HG02852 (cell line): ENCODE measurements at regions not wholly inside any gene's neighbourhood (a gene's known extent, or its start where the extent isn't known, plus 50 kb on each side); places are given as distances from the start of the nearest gene placed in this dataset.
"Not testable (repeated sequence)": the region's sequence is repeated elsewhere in the genome, so short reads cannot be mapped to it uniquely, and the experiment has no call there.

Experiments
- ATAC-seq: cut with Tn5 transposase; IDR thresholded peaks from one replicate; pipeline ENCODE4 v1.9.1; 2021; ENCODE audit warnings: mild to moderate bottlenecking, moderate library complexity; ENCODE audit not compliant: unreplicated experiment

DNA sequence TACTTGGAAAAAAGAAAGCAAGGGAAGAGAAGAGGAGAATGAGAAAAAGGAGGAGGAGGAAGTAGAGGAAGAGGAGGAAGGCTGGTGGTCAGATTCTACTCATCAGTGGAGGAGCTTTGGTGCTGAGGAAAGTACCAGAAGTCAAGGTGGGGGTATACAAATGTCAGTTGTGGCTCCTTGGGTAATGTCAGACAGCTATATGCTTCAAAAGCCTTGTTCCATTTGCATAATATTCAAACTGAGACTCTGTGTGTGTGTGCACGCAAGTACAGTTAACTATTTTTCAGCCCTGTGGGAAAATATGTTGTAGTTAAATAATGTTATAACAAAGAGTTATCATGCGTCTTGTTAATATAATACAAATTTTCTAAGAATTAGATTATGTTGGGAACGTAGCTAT lies 609.7 kb downstream of the PDCD6IP start:
- ATAC-seq, result peak; percentile 85

GRCh38 chr3:34411596-34411995 lies 613.2 kb downstream of the PDCD6IP start:
- no peak for ATAC-seq

DNA sequence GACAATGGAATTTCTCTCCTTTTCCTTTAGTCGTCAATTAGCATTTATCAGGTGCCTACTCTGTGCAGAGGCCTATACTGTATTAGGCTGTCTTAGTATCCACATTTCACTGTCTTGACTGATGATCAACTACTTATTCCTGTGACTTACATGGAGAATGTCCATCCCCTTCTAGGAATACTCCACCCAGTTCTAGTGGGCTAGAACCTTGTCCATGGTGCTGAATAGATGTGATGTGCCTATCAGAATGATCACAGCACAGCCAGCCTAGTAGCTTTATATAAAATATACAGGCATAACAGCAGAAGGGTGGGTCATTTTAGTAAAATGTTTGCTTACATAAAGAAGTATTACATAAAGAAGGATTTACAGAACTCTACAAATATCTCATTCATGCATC lies 621.4 kb downstream of the PDCD6IP start:
- ATAC-seq, result no peak

DNA sequence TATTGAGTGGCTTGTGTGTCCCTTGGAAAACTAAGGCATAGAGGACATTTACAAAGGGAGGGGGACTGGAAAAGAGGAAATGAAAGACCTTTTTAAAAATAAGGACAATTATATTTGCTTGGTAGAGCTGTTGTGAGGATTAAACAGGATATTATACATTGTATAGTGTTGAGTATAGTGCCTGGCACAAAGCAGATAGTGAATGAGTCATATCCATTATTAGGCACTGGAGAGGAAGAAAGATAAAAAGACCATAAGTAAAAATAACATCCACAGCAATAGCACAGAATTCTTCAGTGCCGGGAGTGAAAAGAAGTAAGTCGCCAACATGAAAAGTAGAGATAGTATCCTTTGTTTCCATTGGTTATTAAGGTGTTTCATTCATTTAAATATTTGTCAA lies 623.3 kb downstream of the PDCD6IP start:
- no peak for ATAC-seq

GRCh38 chr3:34439796-34440195 lies 641.4 kb downstream of the PDCD6IP start:
- ATAC-seq, result no peak

GRCh38 chr3:34444137-34444536 lies 645.7 kb downstream of the PDCD6IP start:
- no peak for ATAC-seq

GRCh38 chr3:34449305-34449704 lies 650.9 kb downstream of the PDCD6IP start:
- no peak for ATAC-seq

DNA sequence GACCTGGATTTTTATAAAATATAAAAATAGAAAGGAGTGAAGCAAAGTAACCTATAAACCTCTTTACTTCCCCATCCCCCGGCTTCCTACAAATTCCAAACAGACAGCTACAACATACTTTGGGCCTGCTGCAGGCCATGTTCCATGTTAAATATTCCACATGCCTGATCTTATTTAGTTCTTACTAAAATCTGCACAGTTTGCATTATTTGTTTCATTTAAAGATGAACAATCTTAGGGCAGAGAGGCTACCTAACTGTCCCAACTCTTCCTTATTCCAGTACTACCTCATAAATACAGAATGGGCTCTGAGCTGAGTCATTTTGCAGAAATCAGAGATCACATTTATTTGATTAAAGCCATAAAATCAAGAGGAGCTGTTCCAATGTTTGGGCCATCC lies 665.0 kb downstream of the PDCD6IP start:
- ATAC-seq, result no peak

DNA sequence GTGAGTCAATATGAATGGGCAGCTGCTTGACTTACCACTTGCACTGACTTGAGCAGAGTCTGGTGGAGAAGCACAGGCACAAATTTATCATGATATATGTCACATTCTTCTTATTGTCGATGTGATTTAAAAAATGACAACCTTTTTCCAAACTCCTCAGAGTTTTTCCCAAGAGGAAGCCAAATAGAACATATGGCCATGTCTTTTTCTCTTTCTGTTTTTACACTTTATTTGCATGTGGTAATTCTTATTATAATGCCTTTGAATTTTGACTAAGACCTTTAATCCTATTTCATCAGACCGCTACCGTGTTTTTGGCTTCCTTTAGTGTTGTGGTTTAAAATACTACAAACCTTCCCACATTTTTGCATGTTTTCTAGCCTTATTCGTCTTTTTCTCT lies 666.2 kb downstream of the PDCD6IP start:
- no peak for ATAC-seq

DNA sequence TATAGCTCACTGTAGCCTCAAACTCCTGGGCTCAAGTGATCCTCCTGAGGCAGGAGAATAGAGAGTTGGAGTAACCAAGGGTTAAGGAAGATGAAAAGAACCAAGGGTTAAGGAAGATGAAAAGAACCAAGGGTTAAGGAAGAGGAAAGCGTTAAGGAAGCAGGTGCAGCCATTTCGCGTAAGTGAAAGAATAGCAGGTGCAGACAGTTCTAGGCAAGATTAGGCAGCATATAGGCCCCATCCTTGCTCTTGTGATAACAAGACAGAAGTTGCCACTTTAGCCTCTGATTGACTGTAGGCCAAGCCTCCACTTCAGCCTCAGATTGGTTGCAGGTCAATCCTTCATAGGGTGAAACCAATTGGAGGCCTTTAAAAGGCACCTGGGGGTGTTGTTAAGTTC lies 677.4 kb downstream of the PDCD6IP start:
- no peak for ATAC-seq

DNA sequence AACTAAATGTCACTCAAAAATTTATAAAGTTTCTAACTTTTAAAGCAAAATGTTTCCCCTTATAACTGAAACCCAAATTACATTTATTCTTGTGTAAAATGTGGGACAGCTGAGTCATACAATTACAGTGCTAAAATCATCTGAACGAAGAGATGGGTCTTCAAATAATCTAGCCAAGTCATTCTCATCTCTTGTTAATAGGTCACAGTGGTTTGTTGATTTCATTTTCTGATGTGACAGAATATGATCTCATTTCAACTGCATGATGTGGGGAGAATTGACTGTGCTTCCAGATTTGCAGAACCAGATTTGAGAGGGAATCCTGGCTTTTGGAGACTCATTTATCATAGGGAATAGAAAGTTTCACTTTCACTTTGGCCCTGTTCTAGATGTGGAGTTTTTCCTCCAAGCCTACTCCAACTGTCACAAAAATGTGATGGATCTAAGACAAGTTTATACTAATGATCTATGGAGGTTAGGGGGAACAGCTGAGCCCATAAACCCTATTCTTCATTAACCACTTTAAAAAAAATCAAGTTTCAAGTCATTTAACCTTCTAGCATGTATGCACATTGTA lies 685.0 kb downstream of the PDCD6IP start:
- no peak for ATAC-seq

GRCh38 chr3:34504366-34504765 lies 705.9 kb downstream of the PDCD6IP start:
- ATAC-seq, result no peak

DNA sequence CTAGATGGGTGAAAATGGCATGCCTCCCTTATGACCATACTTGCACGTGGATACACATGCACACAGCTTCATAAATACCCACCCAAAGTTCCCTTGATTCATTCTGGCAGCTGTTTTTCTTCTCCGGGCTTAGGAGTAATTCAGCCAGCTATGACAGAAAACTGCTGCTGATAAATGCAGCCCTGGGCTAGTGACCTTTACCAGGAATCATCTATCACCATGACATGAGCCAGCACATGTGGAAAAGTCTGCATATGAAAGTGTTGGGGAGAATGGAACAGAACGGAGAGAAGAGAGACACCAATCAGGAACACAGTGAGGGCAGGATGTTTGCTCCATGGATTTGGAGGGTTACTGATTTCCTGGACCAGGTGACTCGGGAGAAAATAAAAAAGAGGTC lies 706.3 kb downstream of the PDCD6IP start:
- ATAC-seq, result no peak

GRCh38 chr3:34508732-34509131 lies 710.3 kb downstream of the PDCD6IP start:
- no peak for ATAC-seq

DNA sequence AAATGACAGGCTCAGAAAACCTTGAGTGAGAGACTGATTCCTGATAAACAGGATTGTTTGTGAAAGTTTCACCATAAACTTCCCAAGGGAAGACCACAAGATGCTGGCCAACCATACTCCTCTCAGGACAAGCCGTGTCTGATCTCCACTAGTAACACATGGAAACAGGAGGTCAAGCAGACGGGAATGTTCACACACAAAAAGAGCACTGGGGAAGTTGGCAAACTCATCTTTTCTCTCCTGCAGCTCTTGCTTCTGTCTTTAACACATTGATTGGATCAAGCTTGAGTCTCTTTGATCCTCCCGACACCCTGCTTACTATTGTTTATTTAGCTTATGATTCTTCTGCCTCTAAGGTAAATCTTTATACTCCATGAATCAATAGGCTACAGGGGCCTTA lies 713.5 kb downstream of the PDCD6IP start:
- no peak for ATAC-seq

GRCh38 chr3:34519008-34519407 lies 720.6 kb downstream of the PDCD6IP start:
- ATAC-seq, result not testable (repeated sequence)

DNA sequence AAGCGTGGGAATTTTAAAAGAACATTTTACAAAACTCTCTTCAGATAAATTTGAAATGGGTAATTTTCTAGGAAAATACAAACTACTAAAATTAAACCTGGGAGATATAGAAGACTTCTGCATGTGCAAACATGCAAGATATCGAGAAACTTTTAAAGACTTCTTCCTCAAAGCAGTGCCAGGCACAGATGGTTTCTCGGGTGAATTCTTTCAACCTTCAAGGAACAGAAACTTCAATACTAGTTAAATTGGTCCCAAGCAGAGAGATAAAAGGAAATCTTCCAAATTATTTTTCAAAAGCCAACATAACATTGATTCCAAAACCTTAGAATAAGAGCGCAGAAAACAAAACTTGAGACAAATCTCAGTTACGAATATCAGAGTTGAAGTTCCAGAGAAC lies 732.7 kb downstream of the PDCD6IP start:
- ATAC-seq, result no peak

GRCh38 chr3:34533451-34533850 lies 735.0 kb downstream of the PDCD6IP start:
- no peak for ATAC-seq

DNA sequence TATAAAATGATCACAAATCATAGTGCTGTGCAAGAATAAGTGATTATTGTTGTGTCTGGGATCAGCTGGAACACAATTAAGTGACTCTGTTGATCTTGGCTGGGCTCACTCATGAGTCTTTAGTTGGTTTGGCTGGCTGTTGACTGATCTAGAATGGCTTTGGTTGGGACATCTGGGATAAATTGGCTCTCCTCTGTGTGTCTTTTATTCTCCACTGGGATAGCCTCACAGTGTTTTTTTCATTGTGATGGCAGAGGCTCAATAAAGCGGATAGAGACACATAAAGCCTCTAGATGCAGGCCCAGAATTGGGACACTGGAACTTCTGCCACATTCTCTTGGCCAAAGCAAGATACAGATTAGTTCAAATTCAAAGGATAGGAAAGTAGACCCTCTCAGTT lies 735.6 kb downstream of the PDCD6IP start:
- no peak for ATAC-seq

DNA sequence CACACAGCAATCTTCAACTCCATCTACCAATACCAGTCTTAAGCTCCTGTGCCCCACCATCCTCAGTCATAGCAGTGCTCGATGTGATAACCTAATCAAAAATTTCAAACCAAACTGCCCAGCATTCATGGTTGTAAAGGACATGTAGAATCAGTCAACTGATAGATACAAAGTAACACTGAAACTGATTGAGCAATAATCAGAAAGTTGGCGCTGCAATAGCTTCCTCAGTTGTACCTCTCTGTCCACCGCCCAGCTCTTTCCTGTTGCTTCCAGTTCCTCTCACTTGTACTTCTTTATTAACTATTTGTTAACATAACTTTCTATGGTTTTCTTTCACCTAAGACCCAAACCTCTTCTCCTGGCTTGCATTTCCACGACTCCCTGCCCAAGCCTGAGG lies 745.7 kb downstream of the PDCD6IP start:
- ATAC-seq, result no peak

DNA sequence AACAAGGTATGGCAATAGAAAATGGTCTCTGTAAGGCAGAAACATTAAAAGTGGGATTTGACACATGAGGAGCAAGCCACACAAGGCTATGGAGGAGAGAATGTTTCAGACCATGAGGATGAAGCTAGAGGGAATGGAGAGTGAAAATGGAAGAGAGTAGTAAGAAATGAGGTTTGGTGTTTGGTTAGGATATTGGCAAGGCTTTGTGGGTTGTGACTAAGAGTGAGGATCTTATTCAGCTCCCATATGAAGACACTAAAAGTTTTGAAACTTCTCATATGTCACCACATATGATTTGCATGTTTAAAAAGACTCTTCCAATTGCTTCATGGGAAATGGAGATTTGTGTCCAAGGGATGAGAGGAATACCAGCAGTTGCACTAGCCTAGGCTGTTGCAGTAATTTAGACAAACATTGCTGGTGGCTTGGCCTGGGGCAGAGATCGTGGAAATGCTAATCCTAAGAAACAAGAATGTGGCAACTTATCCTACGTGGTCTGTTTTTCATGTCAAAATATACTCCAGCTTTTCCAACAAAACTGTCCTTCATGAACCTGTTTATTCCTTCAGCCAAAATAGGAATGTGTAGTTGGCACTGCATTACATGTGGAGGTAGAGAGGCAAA lies 749.0 kb downstream of the PDCD6IP start:
- no peak for ATAC-seq

DNA sequence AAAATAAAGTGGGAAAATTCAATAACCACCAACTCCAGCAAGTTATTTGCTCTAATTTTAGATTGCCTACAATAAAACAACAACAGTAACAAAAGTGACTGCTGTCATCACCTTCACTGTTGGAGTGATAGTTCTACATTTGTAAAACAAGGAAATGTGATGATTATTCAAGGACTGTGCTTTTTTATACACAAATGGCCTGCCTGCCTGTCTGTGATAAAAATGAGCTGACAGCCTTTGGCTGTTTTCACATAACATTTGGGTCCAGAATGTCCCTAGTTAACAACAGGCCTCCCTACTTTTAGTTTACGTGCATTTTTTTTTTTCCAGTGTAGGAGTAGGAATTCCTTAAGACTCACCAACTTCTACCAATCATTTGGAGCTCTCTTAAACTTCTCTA lies 768.8 kb downstream of the PDCD6IP start:
- ATAC-seq, result no peak

- ATAC-seq, result no peak
Measured at GRCh38 chr3:34568766-34569165, 770.3 kb downstream of the PDCD6IP start.
